H1 (cell line): ENCODE measurements at regions not wholly inside any gene's neighbourhood (a gene's known extent, or its start where the extent isn't known, plus 50 kb on each side); places are given as distances from the start of the nearest gene placed in this dataset.

ENCODE experiments used
- RNF2 ChIP-seq: fragments of 200-900, 300-1000 bp; sonication (generic); IDR thresholded peaks from 2 replicates; pipeline ENCODE4 v1.7.1; 2016; ENCODE audit warnings: borderline replicate concordance, low read depth, mild to moderate bottlenecking, antibody characterized with exemption, low read length; ENCODE audit not compliant: poor library complexity, severe bottlenecking; ENCODE audit errors: missing control alignments

DNA sequence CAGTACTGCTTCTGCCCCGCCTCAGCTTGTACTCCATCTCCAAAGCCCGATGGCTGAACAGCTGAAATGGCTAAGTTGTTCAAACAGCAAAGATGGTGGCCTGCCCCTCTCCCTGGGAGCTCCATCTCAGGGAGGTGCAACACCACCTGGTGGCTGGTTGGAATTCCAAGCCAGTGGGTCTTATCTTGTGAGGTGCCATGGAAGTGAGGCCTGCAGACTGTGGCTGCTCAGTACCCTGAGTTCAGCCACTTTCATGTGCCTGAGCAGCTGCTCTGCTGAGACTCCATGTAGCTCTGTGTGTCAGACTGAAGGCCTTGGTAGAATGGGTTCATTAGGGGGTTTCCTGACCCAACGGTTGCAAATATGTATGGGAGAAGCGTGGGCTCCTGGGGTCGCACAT is 67.3 kb upstream of the SPRY2 start (continued):
- no peak for TF ChIP-seq RNF2
